Fibroblast of lung (primary cell): ENCODE measurements at regions not wholly inside any gene's neighbourhood (a gene's known extent, or its start where the extent isn't known, plus 50 kb on each side); places are given as distances from the start of the nearest gene placed in this dataset.

Experiments
- EZH2 ChIP-seq: IDR thresholded peaks from 2 replicates; pipeline ENCODE4 v1.5.1; 2012; ENCODE audit warnings: low read length, control low read depth, mild to moderate bottlenecking; ENCODE audit errors: missing control alignments
- TF ChIP-seq, protein P1 (sequence below), 2 donors: IDR thresholded peaks in 1 of 2; conservative IDR thresholded peaks in 1 of 2; 1 replicate in 1 of 2; 2 replicates in 1 of 2; pipeline ENCODE4 v1.5.1; 2011 to 2012; ENCODE audit warnings: low read length in 2 of 2, control low read depth in 1 of 2, inconsistent platforms in 1 of 2, low read depth in 1 of 2, mild to moderate bottlenecking in 1 of 2

DNA sequence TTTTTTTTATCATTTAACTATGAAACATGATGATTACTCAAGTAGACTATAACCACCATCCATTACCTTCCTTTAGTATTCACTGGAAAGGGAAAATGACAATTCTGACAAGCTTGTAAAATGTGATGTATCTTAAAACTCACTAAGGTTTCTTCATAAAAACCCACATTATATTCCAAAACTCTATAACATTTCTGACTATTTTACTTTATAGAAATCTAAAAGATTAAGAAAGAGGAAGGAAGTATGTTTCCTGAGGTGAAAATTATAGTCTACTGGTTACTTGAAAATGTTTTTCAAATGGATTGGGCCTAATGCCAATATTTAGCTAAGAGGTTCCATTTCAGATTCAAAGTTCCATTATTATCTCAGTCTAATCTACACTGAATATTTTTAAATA lies 1982.2 kb upstream of the C9orf72 start:
- TF ChIP-seq, protein P1, sequence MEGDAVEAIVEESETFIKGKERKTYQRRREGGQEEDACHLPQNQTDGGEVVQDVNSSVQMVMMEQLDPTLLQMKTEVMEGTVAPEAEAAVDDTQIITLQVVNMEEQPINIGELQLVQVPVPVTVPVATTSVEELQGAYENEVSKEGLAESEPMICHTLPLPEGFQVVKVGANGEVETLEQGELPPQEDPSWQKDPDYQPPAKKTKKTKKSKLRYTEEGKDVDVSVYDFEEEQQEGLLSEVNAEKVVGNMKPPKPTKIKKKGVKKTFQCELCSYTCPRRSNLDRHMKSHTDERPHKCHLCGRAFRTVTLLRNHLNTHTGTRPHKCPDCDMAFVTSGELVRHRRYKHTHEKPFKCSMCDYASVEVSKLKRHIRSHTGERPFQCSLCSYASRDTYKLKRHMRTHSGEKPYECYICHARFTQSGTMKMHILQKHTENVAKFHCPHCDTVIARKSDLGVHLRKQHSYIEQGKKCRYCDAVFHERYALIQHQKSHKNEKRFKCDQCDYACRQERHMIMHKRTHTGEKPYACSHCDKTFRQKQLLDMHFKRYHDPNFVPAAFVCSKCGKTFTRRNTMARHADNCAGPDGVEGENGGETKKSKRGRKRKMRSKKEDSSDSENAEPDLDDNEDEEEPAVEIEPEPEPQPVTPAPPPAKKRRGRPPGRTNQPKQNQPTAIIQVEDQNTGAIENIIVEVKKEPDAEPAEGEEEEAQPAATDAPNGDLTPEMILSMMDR (conservative IDR thresholded peaks at IDR 0.05 in 1 of 2, IDR thresholded peaks at IDR 0.05 in 1 of 2; ENCODE audit: low read depth in 1 of 2, low read length in 2 of 2), result no peak
- TF ChIP-seq EZH2, result no peak
